ENCODE measurements at regions not wholly inside any gene's neighbourhood (a gene's known extent, or its start where the extent isn't known, plus 50 kb on each side); places are given as distances from the start of the nearest gene placed in this dataset.
"Not testable (repeated sequence)": the region's sequence is repeated elsewhere in the genome, so short reads cannot be mapped to it uniquely, and the experiment has no call there.

GRCh38 chr12:126262829-126263228, 1197.6 kb downstream of the AACS start:
- no peak for DNase-seq (ENCODE audit: low read depth in 4 of 6, low spot score in 6 of 6)
- H3K4me3 ChIP-seq (ENCODE audit: low read depth, low read length), result no peak overlapping the region
- no peaks in the 10 kb centered on the region for H3K36me3 ChIP-seq (ENCODE audit: control insufficient read depth, insufficient read depth, low read length)
- WGBS (ENCODE audit: insufficient coverage), result 92% methylated on average over 2 of the region's 5 CpGs
- peaks cover 2% of the 10 kb centered on the region for H3K27me3 ChIP-seq (ENCODE audit: control insufficient read depth, insufficient read depth, low read length)
- no peaks in the 10 kb centered on the region for H3K4me1 ChIP-seq (ENCODE audit: control insufficient read depth, insufficient read depth, low read length)
- no peak overlapping the region for H3K27ac ChIP-seq (ENCODE audit: low read depth, low read length)
- H3K9me3 ChIP-seq (ENCODE audit: control insufficient read depth, insufficient read depth, low read length), result no peaks in the 10 kb centered on the region

GRCh38 chr12:126268222-126268621, 1203.0 kb downstream of the AACS start:
- Histone ChIP-seq H3K4me1 (ENCODE audit: control insufficient read depth, insufficient read depth, low read length) (no peaks in the 10 kb centered on the region), H3K4me3 (ENCODE audit: low read depth, low read length) (no peak overlapping the region), H3K36me3 (ENCODE audit: control insufficient read depth, insufficient read depth, low read length) (no peaks in the 10 kb centered on the region), H3K27ac (ENCODE audit: low read depth, low read length) (no peak overlapping the region), H3K27me3 (ENCODE audit: control insufficient read depth, insufficient read depth, low read length) (peaks cover 2% of the 10 kb centered on the region), H3K9me3 (ENCODE audit: control insufficient read depth, insufficient read depth, low read length) (no peaks in the 10 kb centered on the region)
- 93% methylated on average over 4 of the region's 4 CpGs for WGBS (ENCODE audit: insufficient coverage)
- DNase-seq (ENCODE audit: low read depth in 4 of 6, low spot score in 6 of 6), result no peak

GRCh38 chr12:126271159-126271558, 1205.9 kb downstream of the AACS start:
- Histone ChIP-seq H3K9me3 (ENCODE audit: control insufficient read depth, insufficient read depth, low read length) (no peaks in the 10 kb centered on the region), H3K4me3 (ENCODE audit: low read depth, low read length) (no peak overlapping the region), H3K36me3 (ENCODE audit: control insufficient read depth, insufficient read depth, low read length) (no peaks in the 10 kb centered on the region), H3K4me1 (ENCODE audit: control insufficient read depth, insufficient read depth, low read length) (no peaks in the 10 kb centered on the region), H3K27ac (ENCODE audit: low read depth, low read length) (no peak overlapping the region), H3K27me3 (ENCODE audit: control insufficient read depth, insufficient read depth, low read length) (no peaks in the 10 kb centered on the region)
- WGBS (ENCODE audit: insufficient coverage), result 100% methylated on average over 1 of the region's 3 CpGs
- DNase-seq (ENCODE audit: low read depth in 4 of 6, low spot score in 6 of 6), result peak in 1 of 6 donors; percentile 34

GRCh38 chr12:126282691-126283090, 1217.5 kb downstream of the AACS start:
- DNase-seq (ENCODE audit: low read depth in 4 of 6, low spot score in 6 of 6), result peak in 1 of 6 donors; percentile 73
- no peaks in the 10 kb centered on the region for H3K9me3 ChIP-seq (ENCODE audit: control insufficient read depth, insufficient read depth, low read length)
- WGBS (ENCODE audit: insufficient coverage), result 90% methylated on average over 2 of the region's 4 CpGs
- no peaks in the 10 kb centered on the region for H3K4me1 ChIP-seq (ENCODE audit: control insufficient read depth, insufficient read depth, low read length)
- H3K36me3 ChIP-seq (ENCODE audit: control insufficient read depth, insufficient read depth, low read length), result no peaks in the 10 kb centered on the region
- no peak overlapping the region for H3K4me3 ChIP-seq (ENCODE audit: low read depth, low read length)
- no peaks in the 10 kb centered on the region for H3K27me3 ChIP-seq (ENCODE audit: control insufficient read depth, insufficient read depth, low read length)
- H3K27ac ChIP-seq (ENCODE audit: low read depth, low read length), result no peak overlapping the region

- H3K4me1 ChIP-seq (ENCODE audit: control insufficient read depth, insufficient read depth, low read length), result no peaks in the 10 kb centered on the region
- H3K9me3 ChIP-seq (ENCODE audit: control insufficient read depth, insufficient read depth, low read length), result no peaks in the 10 kb centered on the region
- H3K27ac ChIP-seq (ENCODE audit: low read depth, low read length), result no peak overlapping the region
- no CpG with 5 or more reads among the region's 1 CpG for WGBS (ENCODE audit: insufficient coverage)
- no peak for DNase-seq (ENCODE audit: low read depth in 4 of 6, low spot score in 6 of 6)
- H3K27me3 ChIP-seq (ENCODE audit: control insufficient read depth, insufficient read depth, low read length), result no peaks in the 10 kb centered on the region
- H3K4me3 ChIP-seq (ENCODE audit: low read depth, low read length), result no peak overlapping the region
- no peaks in the 10 kb centered on the region for H3K36me3 ChIP-seq (ENCODE audit: control insufficient read depth, insufficient read depth, low read length)
Measured at GRCh38 chr12:126286203-126286602, 1221.0 kb downstream of the AACS start.

GRCh38 chr12:126290456-126290855, 1225.2 kb downstream of the AACS start:
- no peak overlapping the region for H3K4me3 ChIP-seq (ENCODE audit: low read depth, low read length)
- H3K9me3 ChIP-seq (ENCODE audit: control insufficient read depth, insufficient read depth, low read length), result no peaks in the 10 kb centered on the region
- no peaks in the 10 kb centered on the region for H3K36me3 ChIP-seq (ENCODE audit: control insufficient read depth, insufficient read depth, low read length)
- no peak overlapping the region for H3K27ac ChIP-seq (ENCODE audit: low read depth, low read length)
- no peaks in the 10 kb centered on the region for H3K27me3 ChIP-seq (ENCODE audit: control insufficient read depth, insufficient read depth, low read length)
- H3K4me1 ChIP-seq (ENCODE audit: control insufficient read depth, insufficient read depth, low read length), result no peaks in the 10 kb centered on the region
- no peak for DNase-seq (ENCODE audit: low read depth in 4 of 6, low spot score in 6 of 6)

GRCh38 chr12:126291987-126292386, 1226.8 kb downstream of the AACS start:
- H3K4me3 ChIP-seq (ENCODE audit: low read depth, low read length); DNase-seq (ENCODE audit: low read depth in 4 of 6, low spot score in 6 of 6); H3K27me3 ChIP-seq (ENCODE audit: control insufficient read depth, insufficient read depth, low read length); H3K36me3 ChIP-seq (ENCODE audit: control insufficient read depth, insufficient read depth, low read length); H3K9me3 ChIP-seq (ENCODE audit: control insufficient read depth, insufficient read depth, low read length); H3K27ac ChIP-seq (ENCODE audit: low read depth, low read length); H3K4me1 ChIP-seq (ENCODE audit: control insufficient read depth, insufficient read depth, low read length): not testable (repeated sequence)
- whole genome bisulfite sequencing (ENCODE audit: insufficient coverage), result 96% methylated on average over 3 of the region's 3 CpGs

- Histone ChIP-seq H3K36me3 (ENCODE audit: control insufficient read depth, insufficient read depth, low read length) (no peaks in the 10 kb centered on the region), H3K4me1 (ENCODE audit: control insufficient read depth, insufficient read depth, low read length) (no peaks in the 10 kb centered on the region), H3K27ac (ENCODE audit: low read depth, low read length) (no peak overlapping the region), H3K4me3 (ENCODE audit: low read depth, low read length) (no peak overlapping the region), H3K9me3 (ENCODE audit: control insufficient read depth, insufficient read depth, low read length) (no peaks in the 10 kb centered on the region), H3K27me3 (ENCODE audit: control insufficient read depth, insufficient read depth, low read length) (no peaks in the 10 kb centered on the region)
- WGBS (ENCODE audit: insufficient coverage), result 100% methylated on average over 1 of the region's 2 CpGs
- DNase-seq (ENCODE audit: low read depth in 4 of 6, low spot score in 6 of 6), result no peak
Measured at GRCh38 chr12:126295652-126296051, 1230.4 kb downstream of the AACS start.

- H3K4me1 ChIP-seq (ENCODE audit: control insufficient read depth, insufficient read depth, low read length), result no peaks in the 10 kb centered on the region
- WGBS (ENCODE audit: insufficient coverage), result no CpG with 5 or more reads among the region's 3 CpGs
Measured at GRCh38 chr12:126309278-126309677, 1244.0 kb downstream of the AACS start.

GRCh38 chr12:126312457-126312856, 1247.2 kb downstream of the AACS start:
- no peak overlapping the region for H3K4me3 ChIP-seq (ENCODE audit: low read depth, low read length)
- no peaks in the 10 kb centered on the region for H3K27me3 ChIP-seq (ENCODE audit: control insufficient read depth, insufficient read depth, low read length)
- H3K9me3 ChIP-seq (ENCODE audit: control insufficient read depth, insufficient read depth, low read length), result no peaks in the 10 kb centered on the region
- no peak overlapping the region for H3K27ac ChIP-seq (ENCODE audit: low read depth, low read length)
- no peaks in the 10 kb centered on the region for H3K4me1 ChIP-seq (ENCODE audit: control insufficient read depth, insufficient read depth, low read length)
- no peaks in the 10 kb centered on the region for H3K36me3 ChIP-seq (ENCODE audit: control insufficient read depth, insufficient read depth, low read length)
- no peak for DNase-seq (ENCODE audit: low read depth in 4 of 6, low spot score in 6 of 6)
- no CpG with 5 or more reads among the region's 3 CpGs for WGBS (ENCODE audit: insufficient coverage)

More at GRCh38 chr12:126309278-126309677, 1244.0 kb downstream of the AACS start:
- Histone ChIP-seq H3K9me3 (ENCODE audit: control insufficient read depth, insufficient read depth, low read length) (no peaks in the 10 kb centered on the region), H3K36me3 (ENCODE audit: control insufficient read depth, insufficient read depth, low read length) (no peaks in the 10 kb centered on the region), H3K27ac (ENCODE audit: low read depth, low read length) (no peak overlapping the region), H3K4me3 (ENCODE audit: low read depth, low read length) (no peak overlapping the region), H3K27me3 (ENCODE audit: control insufficient read depth, insufficient read depth, low read length) (no peaks in the 10 kb centered on the region)
- no peak for DNase-seq (ENCODE audit: low read depth in 4 of 6, low spot score in 6 of 6)

Data from spinal cord (tissue), 9 donors.